Bronchial epithelial cell (primary cell): ENCODE measurements at regions not wholly inside any gene's neighbourhood (a gene's known extent, or its start where the extent isn't known, plus 50 kb on each side); places are given as distances from the start of the nearest gene placed in this dataset.

Experiments
- DNase-seq: peaks from one replicate; pipeline ENCODE4 v3.0.0-alpha.2; 2010; ENCODE audit warnings: low read depth
- FAIRE-seq: peaks from 2 replicates; lab custom pipeline; 2011; peaks lifted over from hg19 to GRCh38; lab: Jason Lieb, UNC
- H3K27me3 ChIP-seq: 2 replicates; pipeline ENCODE4 v1.5.1; 2011; ENCODE audit warnings: low read length; ENCODE audit not compliant: control insufficient read depth, insufficient read depth
- H3K36me3 ChIP-seq: 2 replicates; pipeline ENCODE4 v1.5.1; 2011; ENCODE audit warnings: low read length; ENCODE audit not compliant: control insufficient read depth, insufficient read depth
- H3K4me3 ChIP-seq: 2 replicates; pipeline ENCODE4 v1.5.1; 2011; ENCODE audit warnings: mild to moderate bottlenecking, low read depth, low read length, control low read depth
- TF ChIP-seq, protein P1 (sequence below): IDR thresholded peaks from 2 replicates; pipeline ENCODE4 v1.5.1; 2011; ENCODE audit warnings: mild to moderate bottlenecking, moderate library complexity, low read length, control low read depth, inconsistent platforms; ENCODE audit not compliant: insufficient read depth, severe bottlenecking

DNA sequence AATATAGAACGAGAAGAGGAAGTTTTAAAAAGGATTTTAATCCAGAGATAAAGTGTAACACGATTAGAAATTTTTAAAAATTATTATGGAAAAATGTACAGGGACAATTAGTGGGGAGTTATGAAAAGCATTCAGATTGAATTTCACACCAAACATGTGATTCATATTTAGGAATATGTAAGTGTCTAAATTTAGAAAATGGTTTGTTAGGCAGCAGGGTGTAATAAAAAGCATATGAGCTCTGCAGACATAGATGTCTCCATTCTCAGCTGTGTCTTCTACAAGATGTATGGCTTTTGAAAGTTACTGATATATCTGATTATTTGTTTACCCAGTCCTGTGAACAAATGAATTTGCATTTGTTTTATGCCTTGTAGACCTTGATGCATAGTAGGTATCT is 638.9 kb upstream of the AGA start:
- TF ChIP-seq, protein P1, sequence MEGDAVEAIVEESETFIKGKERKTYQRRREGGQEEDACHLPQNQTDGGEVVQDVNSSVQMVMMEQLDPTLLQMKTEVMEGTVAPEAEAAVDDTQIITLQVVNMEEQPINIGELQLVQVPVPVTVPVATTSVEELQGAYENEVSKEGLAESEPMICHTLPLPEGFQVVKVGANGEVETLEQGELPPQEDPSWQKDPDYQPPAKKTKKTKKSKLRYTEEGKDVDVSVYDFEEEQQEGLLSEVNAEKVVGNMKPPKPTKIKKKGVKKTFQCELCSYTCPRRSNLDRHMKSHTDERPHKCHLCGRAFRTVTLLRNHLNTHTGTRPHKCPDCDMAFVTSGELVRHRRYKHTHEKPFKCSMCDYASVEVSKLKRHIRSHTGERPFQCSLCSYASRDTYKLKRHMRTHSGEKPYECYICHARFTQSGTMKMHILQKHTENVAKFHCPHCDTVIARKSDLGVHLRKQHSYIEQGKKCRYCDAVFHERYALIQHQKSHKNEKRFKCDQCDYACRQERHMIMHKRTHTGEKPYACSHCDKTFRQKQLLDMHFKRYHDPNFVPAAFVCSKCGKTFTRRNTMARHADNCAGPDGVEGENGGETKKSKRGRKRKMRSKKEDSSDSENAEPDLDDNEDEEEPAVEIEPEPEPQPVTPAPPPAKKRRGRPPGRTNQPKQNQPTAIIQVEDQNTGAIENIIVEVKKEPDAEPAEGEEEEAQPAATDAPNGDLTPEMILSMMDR: no peak
- Histone ChIP-seq H3K27me3 (no peaks in the 10 kb centered on the region), H3K36me3 (no peaks in the 10 kb centered on the region), H3K4me3 (no peak overlapping the region)
- FAIRE-seq (no peak), DNase-seq (peak; percentile 36)

DNA sequence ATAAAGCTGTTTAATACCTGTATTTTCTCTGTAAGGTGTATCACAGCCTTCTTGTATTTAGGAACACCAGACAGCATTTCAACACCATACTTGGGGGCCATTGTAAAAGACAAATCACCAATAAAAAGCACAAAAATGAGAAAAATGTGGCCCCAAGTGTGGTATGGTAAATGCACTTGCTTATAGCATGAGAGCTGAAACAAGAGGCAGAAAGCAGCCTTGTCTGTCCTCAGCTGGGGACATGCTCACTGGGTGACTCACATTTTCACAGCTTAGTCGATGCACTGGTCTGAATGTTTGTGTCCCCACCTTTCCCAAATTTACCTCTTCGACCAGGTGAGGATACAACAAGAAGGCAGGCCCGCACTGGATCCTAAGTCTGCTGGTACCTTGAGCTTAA is 639.7 kb upstream of the AGA start:
- Histone ChIP-seq H3K4me3 (no peak overlapping the region), H3K36me3 (no peaks in the 10 kb centered on the region), H3K27me3 (no peaks in the 10 kb centered on the region)
- FAIRE-seq (no peak), DNase-seq (no peak)
- TF ChIP-seq, protein P1: no peak

DNA sequence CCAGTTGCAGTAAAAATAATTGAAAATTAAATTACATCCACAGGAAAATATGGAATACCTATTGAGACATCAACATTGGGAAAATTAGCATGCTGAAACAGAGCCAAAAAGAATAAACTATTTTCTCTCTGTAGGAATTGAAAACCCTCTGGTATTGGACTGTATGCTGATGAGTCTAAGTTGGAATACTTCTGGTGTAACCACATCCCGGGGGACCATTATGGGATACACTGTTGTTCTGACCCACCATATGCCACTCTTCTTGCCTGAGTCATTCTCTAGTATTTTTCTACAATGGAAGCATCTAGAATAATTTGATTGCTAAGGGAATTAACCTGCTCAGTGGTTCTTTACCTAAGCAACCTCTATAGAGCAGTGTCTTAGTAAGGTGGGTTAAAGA is 640.7 kb upstream of the AGA start:
- TF ChIP-seq, protein P1: no peak
- DNase-seq: no peak
- no peak for FAIRE-seq
- no peaks in the 10 kb centered on the region for H3K27me3 ChIP-seq
- H3K4me3 ChIP-seq: no peak overlapping the region
- no peaks in the 10 kb centered on the region for H3K36me3 ChIP-seq

DNA sequence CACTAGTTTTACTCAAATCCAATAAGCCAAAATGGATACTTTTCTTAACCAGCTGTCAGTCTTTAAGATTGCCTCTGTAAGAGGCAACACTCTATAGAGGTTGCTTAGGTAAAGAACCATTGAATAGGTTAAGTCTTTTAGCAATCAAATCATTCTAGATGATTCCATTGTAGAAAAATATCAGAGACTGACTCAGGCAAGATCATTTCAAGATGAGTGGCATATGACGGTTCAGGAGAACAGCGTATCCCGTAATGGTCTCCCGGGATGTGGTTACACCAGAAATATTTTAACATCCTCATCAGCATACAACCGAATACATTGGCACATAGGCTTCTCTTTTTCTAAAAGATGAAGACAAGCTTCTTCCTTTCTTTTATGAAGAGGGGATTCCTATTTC is 641.7 kb upstream of the AGA start:
- DNase-seq (no peak), FAIRE-seq (no peak)
- TF ChIP-seq, protein P1: no peak
- no peaks in the 10 kb centered on the region for H3K27me3 ChIP-seq
- no peaks in the 10 kb centered on the region for H3K36me3 ChIP-seq
- no peak overlapping the region for H3K4me3 ChIP-seq

DNA sequence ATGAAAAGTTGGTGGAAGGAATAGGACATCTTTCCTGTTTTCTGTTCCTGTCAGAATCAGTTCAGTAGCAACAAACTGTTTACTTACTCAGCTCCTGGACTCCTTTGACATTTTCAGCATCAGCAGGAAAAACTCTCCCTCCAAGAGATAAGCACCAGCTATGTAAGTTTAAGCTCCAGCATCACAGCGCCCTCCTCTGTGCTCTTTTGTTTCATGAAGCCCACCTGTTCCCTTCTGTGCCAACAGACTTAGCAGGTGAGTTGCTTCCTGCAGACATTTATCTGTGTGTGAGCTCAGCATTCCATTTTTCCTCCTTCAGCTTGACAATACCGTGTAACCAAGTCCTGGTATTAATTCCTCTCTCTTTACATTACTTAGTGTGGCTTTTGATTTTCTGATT is 644.1 kb upstream of the AGA start:
- Histone ChIP-seq H3K36me3 (no peaks in the 10 kb centered on the region), H3K27me3 (no peaks in the 10 kb centered on the region), H3K4me3 (no peak overlapping the region)
- FAIRE-seq (no peak), DNase-seq (no peak)
- TF ChIP-seq, protein P1: no peak

DNA sequence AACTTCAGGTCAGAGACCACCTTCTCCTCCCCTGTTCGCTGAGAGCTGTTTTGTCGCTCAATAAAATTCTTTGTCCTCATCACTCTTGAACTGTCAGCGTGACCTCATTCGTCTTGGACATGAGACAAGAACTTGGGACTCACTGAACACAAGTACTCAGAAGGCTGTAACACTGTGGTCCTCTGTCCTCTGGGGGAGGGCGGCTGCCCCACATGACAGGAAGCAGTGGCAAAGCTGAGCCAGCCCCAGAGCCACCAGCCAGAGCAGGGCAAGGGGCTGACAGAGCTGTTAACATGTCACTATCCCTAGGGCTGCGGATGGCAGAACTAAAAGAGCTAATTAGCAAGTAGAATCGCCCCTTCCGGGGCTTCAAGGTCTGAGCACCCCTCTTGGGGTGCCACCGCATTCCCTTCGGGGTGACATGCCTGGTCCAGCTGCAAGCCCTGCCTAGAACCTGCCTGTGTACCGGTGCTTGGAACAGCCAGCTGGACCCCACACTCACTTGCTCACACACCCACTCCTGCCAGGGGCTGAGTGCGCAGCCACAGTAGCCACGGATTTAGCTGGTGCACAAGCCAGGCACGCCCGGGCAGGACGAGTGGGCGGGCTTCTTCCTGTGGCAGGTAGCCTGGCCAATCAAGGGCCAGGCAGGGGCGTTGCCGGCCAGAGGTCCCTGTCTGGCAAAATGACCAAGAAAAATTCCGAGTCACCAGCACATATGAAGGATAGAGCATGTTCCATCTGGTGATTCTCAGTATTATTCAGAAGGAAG is 648.6 kb upstream of the AGA start:
- FAIRE-seq: no peak
- TF ChIP-seq, protein P1: no peak
- no peaks in the 10 kb centered on the region for H3K27me3 ChIP-seq
- DNase-seq: no peak
- H3K4me3 ChIP-seq: no peak overlapping the region
- no peaks in the 10 kb centered on the region for H3K36me3 ChIP-seq
